Panc1 (cell line): ENCODE measurements at regions not wholly inside any gene's neighbourhood (a gene's known extent, or its start where the extent isn't known, plus 50 kb on each side); places are given as distances from the start of the nearest gene placed in this dataset.

Experiments used
- ATAC-seq: fragments of 200-7000 bp; cut with Tn5 transposase; 2 replicates; pipeline ENCODE4 v1.9.1; 2020; ENCODE audit warnings: mild to moderate bottlenecking, moderate library complexity
- BruUV-seq: library from RNA; stranded (reverse); fragments of 400-500 nt; replicated peaks from 2 replicates; lab custom pipeline; 2021; lab: Mats Ljungman, UMichigan
- CTCF ChIA-PET: fragments of 300-600 bp; sonication (Branson Sonifier 250); formaldehyde crosslinking; loops from one replicate; lab custom pipeline; 2022; ENCODE audit warnings: antibody characterized with exemption; lab: Charles Lee
- POLR2A ChIA-PET: fragments of 300-600 bp; sonication (Branson Sonifier 250); formaldehyde crosslinking; loops from one replicate; lab custom pipeline; 2022; ENCODE audit warnings: antibody characterized with exemption; lab: Charles Lee
- DNase-seq: peaks from one replicate; pipeline ENCODE4 v3.0.0-alpha.2; 2010; ENCODE audit warnings: low read depth, low spot score
- H3K27ac ChIP-seq: 2 replicates; pipeline ENCODE4 v1.5.1; 2011; ENCODE audit warnings: mild to moderate bottlenecking, low read length, inconsistent platforms
- H3K27me3 ChIP-seq: fragments of 200-500 bp; sonication (Bioruptor generic); 2 replicates; pipeline ENCODE4 v1.6.0; 2014; ENCODE audit warnings: low read length, inconsistent platforms; ENCODE audit not compliant: control insufficient read depth, insufficient read depth
- H3K36me3 ChIP-seq: fragments of 200-500 bp; sonication (Bioruptor generic); 2 replicates; pipeline ENCODE4 v1.5.1; 2014; ENCODE audit warnings: inconsistent platforms, mild to moderate bottlenecking, low read length, moderate library complexity; ENCODE audit not compliant: control insufficient read depth, insufficient read depth
- H3K4me1 ChIP-seq: 2 replicates; pipeline ENCODE4 v1.5.1; 2011; ENCODE audit warnings: inconsistent platforms, mild to moderate bottlenecking, low read length, moderate library complexity; ENCODE audit not compliant: control insufficient read depth, insufficient read depth
- H3K4me3 ChIP-seq, 2 experiments: 2 replicates each; pipeline ENCODE4 v1.5.1; 2011 to 2012; ENCODE audit warnings: low read depth in 2 of 2, low read length in 2 of 2, mild to moderate bottlenecking in 2 of 2, inconsistent platforms in 1 of 2, moderate library complexity in 1 of 2
- H3K9me3 ChIP-seq: fragments of 200-500 bp; sonication (Bioruptor generic); 2 replicates; pipeline ENCODE4 v1.5.1; 2014; ENCODE audit warnings: low read depth, mild to moderate bottlenecking, inconsistent platforms, low read length, moderate library complexity; ENCODE audit not compliant: control insufficient read depth, insufficient read depth
- POLR2AphosphoS5 ChIP-seq: IDR thresholded peaks from 2 replicates; pipeline ENCODE4 v1.6.1; 2012; ENCODE audit warnings: mild to moderate bottlenecking, low read depth, low read length, moderate library complexity
- SIN3A ChIP-seq: IDR thresholded peaks from 2 replicates; pipeline ENCODE4 v1.6.1; 2012; ENCODE audit warnings: low read depth, mild to moderate bottlenecking, low read length, moderate library complexity, borderline replicate concordance; ENCODE audit not compliant: insufficient read depth
- TCF7L2 ChIP-seq: IDR thresholded peaks from 2 replicates; pipeline ENCODE4 v1.6.1; 2011; ENCODE audit warnings: mild to moderate bottlenecking, low read depth, low read length, inconsistent platforms
- in situ Hi-C: cut with HindIII; loops from 2 replicates; pipeline ENCODE4 v1.10.0; 2016; ENCODE audit warnings: low sequenced_read_pairs, low pct_unique_long_range_greater_than_20kb
- intact Hi-C: fragments of 100-400 bp; cut with micrococcal nuclease; formaldehyde crosslinking; loops from one replicate; pipeline ENCODE4 v1.10.0; 2022; ENCODE audit not compliant: unreplicated experiment
- TF ChIP-seq, protein P1 (sequence below), 2 experiments: IDR thresholded peaks; 2 replicates each; pipeline ENCODE4 v1.6.1; 2011 to 2012; ENCODE audit warnings: low read depth in 2 of 2, control low read depth in 1 of 2, low read length in 1 of 2, mild to moderate bottlenecking in 1 of 2, moderate library complexity in 1 of 2; ENCODE audit not compliant: insufficient read depth in 1 of 2
- TF ChIP-seq, protein P2 (sequence below): fragments of 450-650 bp; IDR thresholded peaks from 2 replicates; pipeline ENCODE4 v1.5.1; 2017; ENCODE audit warnings: mild to moderate bottlenecking

DNA sequence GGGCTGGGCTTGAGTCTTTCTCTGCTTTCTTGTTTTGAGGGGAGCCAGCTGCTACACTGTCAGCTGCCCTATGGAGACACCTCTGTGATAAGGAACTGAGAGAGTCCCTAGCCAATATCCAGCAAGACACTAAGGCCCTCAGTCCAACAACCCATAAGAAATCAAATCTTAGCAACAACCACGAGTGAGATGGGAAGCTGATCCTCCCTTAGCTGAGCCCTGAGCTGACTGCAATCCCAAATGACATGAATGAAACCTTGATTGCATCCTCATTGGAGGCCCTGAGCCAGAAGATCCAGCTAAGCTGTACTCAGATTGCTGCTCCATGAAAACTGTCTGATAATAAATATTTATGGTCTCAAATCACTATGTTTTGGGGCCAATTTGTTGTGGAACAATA lies 302.1 kb upstream of the MME start:
- BruUV-seq, result no TSS peak
- CTCF ChIA-PET, result no interaction called here
- no peaks in the 10 kb centered on the region for H3K27me3 ChIP-seq
- in situ Hi-C loops, result no loop called here
- H3K4me1 ChIP-seq, result no peaks in the 10 kb centered on the region
- no peak overlapping the region for H3K4me3 ChIP-seq
- TF ChIP-seq, protein P1, sequence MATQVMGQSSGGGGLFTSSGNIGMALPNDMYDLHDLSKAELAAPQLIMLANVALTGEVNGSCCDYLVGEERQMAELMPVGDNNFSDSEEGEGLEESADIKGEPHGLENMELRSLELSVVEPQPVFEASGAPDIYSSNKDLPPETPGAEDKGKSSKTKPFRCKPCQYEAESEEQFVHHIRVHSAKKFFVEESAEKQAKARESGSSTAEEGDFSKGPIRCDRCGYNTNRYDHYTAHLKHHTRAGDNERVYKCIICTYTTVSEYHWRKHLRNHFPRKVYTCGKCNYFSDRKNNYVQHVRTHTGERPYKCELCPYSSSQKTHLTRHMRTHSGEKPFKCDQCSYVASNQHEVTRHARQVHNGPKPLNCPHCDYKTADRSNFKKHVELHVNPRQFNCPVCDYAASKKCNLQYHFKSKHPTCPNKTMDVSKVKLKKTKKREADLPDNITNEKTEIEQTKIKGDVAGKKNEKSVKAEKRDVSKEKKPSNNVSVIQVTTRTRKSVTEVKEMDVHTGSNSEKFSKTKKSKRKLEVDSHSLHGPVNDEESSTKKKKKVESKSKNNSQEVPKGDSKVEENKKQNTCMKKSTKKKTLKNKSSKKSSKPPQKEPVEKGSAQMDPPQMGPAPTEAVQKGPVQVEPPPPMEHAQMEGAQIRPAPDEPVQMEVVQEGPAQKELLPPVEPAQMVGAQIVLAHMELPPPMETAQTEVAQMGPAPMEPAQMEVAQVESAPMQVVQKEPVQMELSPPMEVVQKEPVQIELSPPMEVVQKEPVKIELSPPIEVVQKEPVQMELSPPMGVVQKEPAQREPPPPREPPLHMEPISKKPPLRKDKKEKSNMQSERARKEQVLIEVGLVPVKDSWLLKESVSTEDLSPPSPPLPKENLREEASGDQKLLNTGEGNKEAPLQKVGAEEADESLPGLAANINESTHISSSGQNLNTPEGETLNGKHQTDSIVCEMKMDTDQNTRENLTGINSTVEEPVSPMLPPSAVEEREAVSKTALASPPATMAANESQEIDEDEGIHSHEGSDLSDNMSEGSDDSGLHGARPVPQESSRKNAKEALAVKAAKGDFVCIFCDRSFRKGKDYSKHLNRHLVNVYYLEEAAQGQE (IDR thresholded peaks at IDR 0.05; ENCODE audit: insufficient read depth in 1 of 2, low read depth in 2 of 2, low read length in 1 of 2), result no peak
- no peak for TF ChIP-seq TCF7L2
- TF ChIP-seq, protein P2, sequence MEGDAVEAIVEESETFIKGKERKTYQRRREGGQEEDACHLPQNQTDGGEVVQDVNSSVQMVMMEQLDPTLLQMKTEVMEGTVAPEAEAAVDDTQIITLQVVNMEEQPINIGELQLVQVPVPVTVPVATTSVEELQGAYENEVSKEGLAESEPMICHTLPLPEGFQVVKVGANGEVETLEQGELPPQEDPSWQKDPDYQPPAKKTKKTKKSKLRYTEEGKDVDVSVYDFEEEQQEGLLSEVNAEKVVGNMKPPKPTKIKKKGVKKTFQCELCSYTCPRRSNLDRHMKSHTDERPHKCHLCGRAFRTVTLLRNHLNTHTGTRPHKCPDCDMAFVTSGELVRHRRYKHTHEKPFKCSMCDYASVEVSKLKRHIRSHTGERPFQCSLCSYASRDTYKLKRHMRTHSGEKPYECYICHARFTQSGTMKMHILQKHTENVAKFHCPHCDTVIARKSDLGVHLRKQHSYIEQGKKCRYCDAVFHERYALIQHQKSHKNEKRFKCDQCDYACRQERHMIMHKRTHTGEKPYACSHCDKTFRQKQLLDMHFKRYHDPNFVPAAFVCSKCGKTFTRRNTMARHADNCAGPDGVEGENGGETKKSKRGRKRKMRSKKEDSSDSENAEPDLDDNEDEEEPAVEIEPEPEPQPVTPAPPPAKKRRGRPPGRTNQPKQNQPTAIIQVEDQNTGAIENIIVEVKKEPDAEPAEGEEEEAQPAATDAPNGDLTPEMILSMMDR, result no peak
- DNase-seq (no peak), ATAC-seq (no peak)
- POLR2A ChIA-PET, result no interaction called here
- H3K36me3 ChIP-seq, result no peaks in the 10 kb centered on the region
- intact Hi-C loops, result no loop called here
- no peaks in the 10 kb centered on the region for H3K9me3 ChIP-seq
- no peak overlapping the region for H3K27ac ChIP-seq

DNA sequence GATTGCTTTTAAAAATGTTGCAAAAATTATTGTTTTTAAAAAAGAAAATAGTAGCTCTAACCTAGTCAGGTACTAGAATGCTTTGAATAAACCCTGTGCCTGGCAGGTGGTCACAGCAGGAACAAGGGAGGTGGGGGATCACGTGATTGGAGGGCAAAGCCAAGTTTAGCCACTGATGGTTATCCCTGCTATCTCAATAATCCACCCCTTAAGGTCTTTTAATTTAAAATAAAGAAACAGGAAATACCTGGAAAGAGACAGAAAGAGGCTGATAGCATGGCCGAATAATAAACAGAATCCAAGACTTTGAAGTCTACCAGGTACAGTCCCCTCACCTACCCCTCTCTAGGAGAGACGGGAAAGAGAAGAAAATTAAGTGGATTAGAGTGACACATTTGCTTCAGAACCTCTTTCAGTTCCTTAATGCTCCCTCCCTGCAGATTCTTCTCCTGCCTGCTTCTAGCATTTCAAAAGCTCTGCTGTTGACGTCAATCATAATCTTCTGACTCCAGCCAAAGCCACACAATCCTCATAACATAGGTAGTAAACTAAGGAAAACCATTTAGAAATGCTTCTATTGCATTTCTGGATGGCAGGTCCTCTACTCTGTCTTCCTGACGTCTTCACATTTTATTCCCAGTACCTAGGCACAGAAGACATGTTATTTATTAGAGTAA lies 303.4 kb upstream of the MME start:
- H3K27ac ChIP-seq, result no peak overlapping the region
- H3K4me3 ChIP-seq, result no peak overlapping the region
- CTCF ChIA-PET, result interaction anchor here (0.6 kb wide), 1 partner anchor 15 kb away, joined by 7 read pairs; no protein-coding TSS in a partner anchor
- TF ChIP-seq, protein P1 (IDR thresholded peaks at IDR 0.05; ENCODE audit: insufficient read depth in 1 of 2, low read depth in 2 of 2, low read length in 1 of 2), result no peak
- TF ChIP-seq, protein P2, result no peak
- TF ChIP-seq TCF7L2 (no peak), SIN3A (no peak), POLR2AphosphoS5 (no peak)
- H3K4me1 ChIP-seq, result no peaks in the 10 kb centered on the region
- BruUV-seq, result no TSS peak
- POLR2A ChIA-PET, result no interaction called here
- no peak for ATAC-seq
- H3K9me3 ChIP-seq, result no peaks in the 10 kb centered on the region
- intact Hi-C loops, result no loop called here
- H3K27me3 ChIP-seq, result no peaks in the 10 kb centered on the region
- DNase-seq, result no peak
- in situ Hi-C loops, result no loop called here
- no peaks in the 10 kb centered on the region for H3K36me3 ChIP-seq
